ACC112 (cell line): ENCODE measurements at regions not wholly inside any gene's neighbourhood (a gene's known extent, or its start where the extent isn't known, plus 50 kb on each side); places are given as distances from the start of the nearest gene placed in this dataset.

Experiments
- H2AFZ ChIP-seq: fragments of 200-600 bp; sonication (generic); one replicate; pipeline ENCODE4 v1.6.0; 2017; ENCODE audit warnings: antibody characterized with exemption, low read length; ENCODE audit not compliant: unreplicated experiment
- H3K27ac ChIP-seq: fragments of 200-600 bp; sonication (generic); 2 replicates; pipeline ENCODE4 v1.5.1; 2014; ENCODE audit warnings: low read depth, mild to moderate bottlenecking, antibody characterized with exemption, low read length, moderate library complexity
- H3K27me3 ChIP-seq: fragments of 200-600 bp; sonication (generic); 2 replicates; pipeline ENCODE4 v1.6.1; 2014; ENCODE audit warnings: mild to moderate bottlenecking, antibody characterized with exemption, low read length, moderate library complexity, mixed read lengths; ENCODE audit not compliant: insufficient read depth
- H3K36me3 ChIP-seq: fragments of 200-600 bp; sonication (generic); 2 replicates; pipeline ENCODE4 v1.6.1; 2016; ENCODE audit warnings: mild to moderate bottlenecking, antibody characterized with exemption, low read length, moderate library complexity, mixed read lengths; ENCODE audit not compliant: insufficient read depth
- H3K4me1 ChIP-seq: fragments of 200-600 bp; sonication (generic); one replicate; pipeline ENCODE4 v1.6.1; 2016; ENCODE audit warnings: low read length, mixed read lengths; ENCODE audit not compliant: insufficient read depth, unreplicated experiment, control insufficient read depth
- H3K4me3 ChIP-seq: fragments of 200-600 bp; sonication (generic); 2 replicates; pipeline ENCODE4 v1.5.1; 2014; ENCODE audit warnings: mild to moderate bottlenecking, low read depth, low read length
- H3K79me2 ChIP-seq: fragments of 200-600 bp; sonication (generic); one replicate; pipeline ENCODE4 v1.6.0; 2016; ENCODE audit warnings: low read length; ENCODE audit not compliant: control insufficient read depth, unreplicated experiment, insufficient read depth

GRCh38 chr1:14111121-14111520 lies 411.1 kb downstream of the PRDM2 start:
- no peaks in the 10 kb centered on the region for H3K4me1 ChIP-seq
- H3K36me3 ChIP-seq, result no peaks in the 10 kb centered on the region
- no peak overlapping the region for H3K4me3 ChIP-seq
- no peaks in the 10 kb centered on the region for H3K27me3 ChIP-seq
- H2AFZ ChIP-seq, result no peak overlapping the region
- H3K27ac ChIP-seq, result no peak overlapping the region
- H3K79me2 ChIP-seq, result no peaks in the 10 kb centered on the region

- Histone ChIP-seq H2AFZ (no peak overlapping the region), H3K4me3 (no peak overlapping the region), H3K4me1 (no peaks in the 10 kb centered on the region), H3K27ac (no peak overlapping the region), H3K79me2 (no peaks in the 10 kb centered on the region), H3K27me3 (no peaks in the 10 kb centered on the region), H3K36me3 (no peaks in the 10 kb centered on the region)
Observed at GRCh38 chr1:14112613-14113012, 412.6 kb downstream of the PRDM2 start.

GRCh38 chr1:14113271-14113670 lies 413.3 kb downstream of the PRDM2 start:
- H3K4me3 ChIP-seq, result no peak overlapping the region
- H3K36me3 ChIP-seq, result no peaks in the 10 kb centered on the region
- H3K27me3 ChIP-seq, result no peaks in the 10 kb centered on the region
- H3K79me2 ChIP-seq, result no peaks in the 10 kb centered on the region
- H2AFZ ChIP-seq, result no peak overlapping the region
- no peak overlapping the region for H3K27ac ChIP-seq
- no peaks in the 10 kb centered on the region for H3K4me1 ChIP-seq

GRCh38 chr1:14113841-14114567 lies 414.0 kb downstream of the PRDM2 start:
- H3K4me3 ChIP-seq, result no peak overlapping the region
- no peaks in the 10 kb centered on the region for H3K79me2 ChIP-seq
- no peaks in the 10 kb centered on the region for H3K4me1 ChIP-seq
- H2AFZ ChIP-seq, result no peak overlapping the region
- H3K36me3 ChIP-seq, result no peaks in the 10 kb centered on the region
- no peaks in the 10 kb centered on the region for H3K27me3 ChIP-seq
- H3K27ac ChIP-seq, result no peak overlapping the region

- Histone ChIP-seq H2AFZ (no peak overlapping the region), H3K27me3 (no peaks in the 10 kb centered on the region), H3K4me3 (no peak overlapping the region), H3K79me2 (no peaks in the 10 kb centered on the region), H3K27ac (no peak overlapping the region), H3K4me1 (no peaks in the 10 kb centered on the region), H3K36me3 (no peaks in the 10 kb centered on the region)
Observed at GRCh38 chr1:14115976-14116375, 416.0 kb downstream of the PRDM2 start.

GRCh38 chr1:14117700-14118099 lies 417.7 kb downstream of the PRDM2 start:
- Histone ChIP-seq H3K79me2 (no peaks in the 10 kb centered on the region), H3K27ac (no peak overlapping the region), H3K4me1 (no peaks in the 10 kb centered on the region), H2AFZ (no peak overlapping the region), H3K27me3 (no peaks in the 10 kb centered on the region), H3K36me3 (no peaks in the 10 kb centered on the region), H3K4me3 (no peak overlapping the region)

- no peaks in the 10 kb centered on the region for H3K4me1 ChIP-seq
- no peaks in the 10 kb centered on the region for H3K79me2 ChIP-seq
- no peak overlapping the region for H3K4me3 ChIP-seq
- H2AFZ ChIP-seq, result no peak overlapping the region
- H3K27me3 ChIP-seq, result no peaks in the 10 kb centered on the region
- no peak overlapping the region for H3K27ac ChIP-seq
- no peaks in the 10 kb centered on the region for H3K36me3 ChIP-seq
Observed at GRCh38 chr1:14118691-14119485, 418.9 kb downstream of the PRDM2 start.

- Histone ChIP-seq H3K4me3 (no peak overlapping the region), H3K36me3 (no peaks in the 10 kb centered on the region), H2AFZ (no peak overlapping the region), H3K79me2 (no peaks in the 10 kb centered on the region), H3K27me3 (no peaks in the 10 kb centered on the region), H3K27ac (no peak overlapping the region), H3K4me1 (no peaks in the 10 kb centered on the region)
Observed at GRCh38 chr1:14120895-14121294, 420.9 kb downstream of the PRDM2 start.

GRCh38 chr1:14128096-14128495 lies 428.1 kb downstream of the PRDM2 start:
- H3K4me1 ChIP-seq, result no peaks in the 10 kb centered on the region
- no peaks in the 10 kb centered on the region for H3K36me3 ChIP-seq
- no peak overlapping the region for H2AFZ ChIP-seq
- no peaks in the 10 kb centered on the region for H3K79me2 ChIP-seq
- no peak overlapping the region for H3K4me3 ChIP-seq
- no peak overlapping the region for H3K27ac ChIP-seq
- no peaks in the 10 kb centered on the region for H3K27me3 ChIP-seq

GRCh38 chr1:14129009-14129408 lies 429.0 kb downstream of the PRDM2 start:
- Histone ChIP-seq H2AFZ (no peak overlapping the region), H3K79me2 (no peaks in the 10 kb centered on the region), H3K27me3 (no peaks in the 10 kb centered on the region), H3K4me1 (no peaks in the 10 kb centered on the region), H3K36me3 (no peaks in the 10 kb centered on the region), H3K4me3 (no peak overlapping the region), H3K27ac (no peak overlapping the region)

- no peaks in the 10 kb centered on the region for H3K36me3 ChIP-seq
- H3K27ac ChIP-seq, result no peak overlapping the region
- no peaks in the 10 kb centered on the region for H3K27me3 ChIP-seq
- no peak overlapping the region for H3K4me3 ChIP-seq
- H2AFZ ChIP-seq, result no peak overlapping the region
- H3K4me1 ChIP-seq, result no peaks in the 10 kb centered on the region
- H3K79me2 ChIP-seq, result no peaks in the 10 kb centered on the region
Observed at GRCh38 chr1:14135070-14135469, 435.1 kb downstream of the PRDM2 start.
